ENCODE measurements at regions not wholly inside any gene's neighbourhood (a gene's known extent, or its start where the extent isn't known, plus 50 kb on each side); places are given as distances from the start of the nearest gene placed in this dataset.

DNA sequence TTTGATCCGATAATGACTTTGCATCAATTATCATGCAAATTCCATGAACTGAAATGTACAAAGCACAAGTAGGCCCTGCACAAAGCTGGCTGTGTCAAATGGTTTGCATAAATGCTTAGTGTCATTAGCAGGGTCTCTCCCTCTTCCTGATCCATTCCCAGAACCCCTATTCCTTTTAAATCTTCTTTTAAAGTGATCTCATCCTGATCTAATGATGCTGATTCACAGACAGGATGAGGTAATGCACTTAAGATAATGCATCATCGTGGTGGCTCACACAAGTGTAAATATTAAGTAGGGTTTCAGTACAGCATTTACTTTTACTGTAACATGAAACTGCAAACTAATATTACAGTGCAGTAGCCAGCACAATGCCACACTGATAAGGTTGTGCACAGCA, 304.8 kb upstream of the SOX11 start:
- TF ChIP-seq, protein P1, sequence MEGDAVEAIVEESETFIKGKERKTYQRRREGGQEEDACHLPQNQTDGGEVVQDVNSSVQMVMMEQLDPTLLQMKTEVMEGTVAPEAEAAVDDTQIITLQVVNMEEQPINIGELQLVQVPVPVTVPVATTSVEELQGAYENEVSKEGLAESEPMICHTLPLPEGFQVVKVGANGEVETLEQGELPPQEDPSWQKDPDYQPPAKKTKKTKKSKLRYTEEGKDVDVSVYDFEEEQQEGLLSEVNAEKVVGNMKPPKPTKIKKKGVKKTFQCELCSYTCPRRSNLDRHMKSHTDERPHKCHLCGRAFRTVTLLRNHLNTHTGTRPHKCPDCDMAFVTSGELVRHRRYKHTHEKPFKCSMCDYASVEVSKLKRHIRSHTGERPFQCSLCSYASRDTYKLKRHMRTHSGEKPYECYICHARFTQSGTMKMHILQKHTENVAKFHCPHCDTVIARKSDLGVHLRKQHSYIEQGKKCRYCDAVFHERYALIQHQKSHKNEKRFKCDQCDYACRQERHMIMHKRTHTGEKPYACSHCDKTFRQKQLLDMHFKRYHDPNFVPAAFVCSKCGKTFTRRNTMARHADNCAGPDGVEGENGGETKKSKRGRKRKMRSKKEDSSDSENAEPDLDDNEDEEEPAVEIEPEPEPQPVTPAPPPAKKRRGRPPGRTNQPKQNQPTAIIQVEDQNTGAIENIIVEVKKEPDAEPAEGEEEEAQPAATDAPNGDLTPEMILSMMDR (IDR thresholded peaks at IDR 0.05) = no peak
- no peak for TF ChIP-seq ZFX (IDR thresholded peaks at IDR 0.05; ENCODE audit: borderline replicate concordance)
